Lower leg skin (tissue), 4 donors: ENCODE measurements at regions not wholly inside any gene's neighbourhood (a gene's known extent, or its start where the extent isn't known, plus 50 kb on each side); places are given as distances from the start of the nearest gene placed in this dataset.

ENCODE experiments used
- DNase-seq, 2 donors: peaks; one replicate each; pipeline ENCODE4 v3.0.0-alpha.2; 2019; ENCODE audit warnings: low spot score in 2 of 2
- H3K4me3 ChIP-seq: fragments of 200-600 bp; sonication (generic); 2 replicates; pipeline ENCODE4 v1.5.1; 2017; ENCODE audit warnings: mild to moderate bottlenecking, low read depth; ENCODE audit not compliant: poor library complexity, severe bottlenecking
- CTCF ChIP-seq, 3 donors: fragments of 450-650 bp; IDR thresholded peaks; one replicate each; pipeline ENCODE4 v1.5.1; 2016; ENCODE audit warnings: antibody characterized with exemption in 3 of 3, mild to moderate bottlenecking in 3 of 3, moderate library complexity in 2 of 3
- POLR2A ChIP-seq, 2 donors: fragments of 450-650 bp; IDR thresholded peaks; one replicate each; pipeline ENCODE4 v1.6.1; 2016 to 2017; ENCODE audit warnings: antibody characterized with exemption in 2 of 2, mild to moderate bottlenecking in 1 of 2, moderate library complexity in 1 of 2
- WGBS, 2 donors: methylation state at CpG; one replicate each; pipeline ENCODE4 v1.1.5; 2018; 5-methylcytosine and 5-hydroxymethylcytosine counted together
- intact Hi-C: fragments of 100-400 bp; cut with DNase I; formaldehyde crosslinking; loops from one replicate; pipeline ENCODE4 v1.15.0; 2023; ENCODE audit warnings: low total_unique reads

GRCh38 chr5:28269978-28270377, 1231.6 kb upstream of the CDH9 start:
- TF ChIP-seq CTCF (IDR thresholded peaks at IDR 0.05) (no peak), POLR2A (IDR thresholded peaks at IDR 0.05) (no peak)
- H3K4me3 ChIP-seq: no peak overlapping the region
- intact Hi-C loops: no loop called here
- no peak for DNase-seq
- 80 to 82% methylated on average over 5 of the region's 5 CpGs for WGBS, 2 donors

GRCh38 chr5:28265877-28266276, 1227.5 kb upstream of the CDH9 start:
- 79% methylated on average over 2 of the region's 2 CpGs for WGBS, 2 donors
- intact Hi-C loops: no loop called here

GRCh38 chr5:28254846-28255245, 1216.5 kb upstream of the CDH9 start:
- no peak overlapping the region for H3K4me3 ChIP-seq
- intact Hi-C loops: no loop called here
- TF ChIP-seq CTCF (IDR thresholded peaks at IDR 0.05): no peak
- no peak for TF ChIP-seq POLR2A (IDR thresholded peaks at IDR 0.05)
- DNase-seq: no peak

More at GRCh38 chr5:28265877-28266276, 1227.5 kb upstream of the CDH9 start:
- no peak for DNase-seq
- H3K4me3 ChIP-seq: no peak overlapping the region
- TF ChIP-seq CTCF (IDR thresholded peaks at IDR 0.05): no peak
- no peak for TF ChIP-seq POLR2A (IDR thresholded peaks at IDR 0.05)

- intact Hi-C loops: no loop called here
- WGBS, 2 donors: 78 to 79% methylated on average over 6 of the region's 6 CpGs
- no peak overlapping the region for H3K4me3 ChIP-seq
- no peak for DNase-seq
- no peak for TF ChIP-seq POLR2A (IDR thresholded peaks at IDR 0.05)
- no peak for TF ChIP-seq CTCF (IDR thresholded peaks at IDR 0.05)
Measured at GRCh38 chr5:28253431-28253830, 1215.0 kb upstream of the CDH9 start.

GRCh38 chr5:28249771-28250415, 1211.5 kb upstream of the CDH9 start:
- no peak overlapping the region for H3K4me3 ChIP-seq
- no peak for DNase-seq
- intact Hi-C loops: no loop called here
- no peak for TF ChIP-seq CTCF (IDR thresholded peaks at IDR 0.05)
- TF ChIP-seq POLR2A (IDR thresholded peaks at IDR 0.05): no peak
- 84% methylated on average over 5 of the region's 5 CpGs for WGBS, 2 donors

GRCh38 chr5:28234356-28234968, 1196.1 kb upstream of the CDH9 start:
- DNase-seq: no peak
- TF ChIP-seq POLR2A (IDR thresholded peaks at IDR 0.05): no peak
- TF ChIP-seq CTCF (IDR thresholded peaks at IDR 0.05): no peak
- 67 to 72% methylated on average over 1 of the region's 1 CpG for WGBS, 2 donors
- H3K4me3 ChIP-seq: no peak overlapping the region
- intact Hi-C loops: no loop called here
